ENCODE measurements at regions not wholly inside any gene's neighbourhood (a gene's known extent, or its start where the extent isn't known, plus 50 kb on each side); places are given as distances from the start of the nearest gene placed in this dataset.

- Histone ChIP-seq H3K27ac (ENCODE audit: low read length) (no peak overlapping the region), H3K4me2 (ENCODE audit: insufficient read depth, low read length) (no peak overlapping the region)
- ATAC-seq (ENCODE audit: insufficient read depth, low read depth): peak; percentile 31; the same call in 1 of the 3 replicates
These were observed 108.2 kb upstream of the CXCR4 start for GRCh38 chr2:136225950-136226835.

GRCh38 chr2:136223274-136223673 is 105.3 kb upstream of the CXCR4 start:
- Histone ChIP-seq H3K4me2 (ENCODE audit: insufficient read depth, low read length) (no peak overlapping the region), H3K4me3 (ENCODE audit: low read depth in 1 of 2, low read length in 2 of 2) (no peak overlapping the region), H3K36me3 (ENCODE audit: insufficient read depth, low read length) (no peaks in the 10 kb centered on the region), H3K27me3 (ENCODE audit: insufficient read depth, low read length, poor library complexity) (no peaks in the 10 kb centered on the region), H3K9ac (ENCODE audit: low read depth, low read length) (no peak overlapping the region), H3K79me2 (ENCODE audit: insufficient read depth, low read length) (no peaks in the 10 kb centered on the region), H4K20me1 (ENCODE audit: insufficient read depth, low read length) (no peaks in the 10 kb centered on the region), H3K27ac (ENCODE audit: low read length) (no peak overlapping the region), H3K9me3 (ENCODE audit: insufficient read depth, low read length, severe bottlenecking) (no peaks in the 10 kb centered on the region), H2AFZ (ENCODE audit: low read depth, low read length) (no peak overlapping the region), H3K4me1 (ENCODE audit: insufficient read depth, low read length) (peaks cover 4% of the 10 kb centered on the region; the same call in 1 of the 2 replicates)
- ATAC-seq (ENCODE audit: insufficient read depth, low read depth): no peak
- DNase-seq: no peak
- TF ChIP-seq CTCF (IDR thresholded peaks at IDR 0.05; ENCODE audit: borderline replicate concordance, extremely low read depth, low read length, poor library complexity, severe bottlenecking) (no peak), EZH2 (IDR thresholded peaks at IDR 0.05; ENCODE audit: borderline replicate concordance, low read depth, low read length, severe bottlenecking) (no peak)

More at GRCh38 chr2:136225950-136226835, 108.2 kb upstream of the CXCR4 start:
- H3K9ac ChIP-seq (ENCODE audit: low read depth, low read length): no peak overlapping the region
- no peaks in the 10 kb centered on the region for H3K36me3 ChIP-seq (ENCODE audit: insufficient read depth, low read length)
- no peaks in the 10 kb centered on the region for H4K20me1 ChIP-seq (ENCODE audit: insufficient read depth, low read length)
- H3K79me2 ChIP-seq (ENCODE audit: insufficient read depth, low read length): no peaks in the 10 kb centered on the region
- no peaks in the 10 kb centered on the region for H3K27me3 ChIP-seq (ENCODE audit: insufficient read depth, low read length, poor library complexity)
- H3K4me1 ChIP-seq (ENCODE audit: insufficient read depth, low read length): peaks cover 4% of the 10 kb centered on the region; the same call in 1 of the 2 replicates
- H3K9me3 ChIP-seq (ENCODE audit: insufficient read depth, low read length, severe bottlenecking): no peaks in the 10 kb centered on the region
- no peak overlapping the region for H3K4me3 ChIP-seq (ENCODE audit: low read depth in 1 of 2, low read length in 2 of 2)
- no peak for DNase-seq
- no peak overlapping the region for H2AFZ ChIP-seq (ENCODE audit: low read depth, low read length)
- TF ChIP-seq EZH2 (IDR thresholded peaks at IDR 0.05; ENCODE audit: borderline replicate concordance, low read depth, low read length, severe bottlenecking): no peak
- TF ChIP-seq CTCF (IDR thresholded peaks at IDR 0.05; ENCODE audit: borderline replicate concordance, extremely low read depth, low read length, poor library complexity, severe bottlenecking): no peak

- no peak overlapping the region for H3K4me3 ChIP-seq (ENCODE audit: low read depth in 1 of 2, low read length in 2 of 2)
- no peak overlapping the region for H2AFZ ChIP-seq (ENCODE audit: low read depth, low read length)
- no peaks in the 10 kb centered on the region for H3K36me3 ChIP-seq (ENCODE audit: insufficient read depth, low read length)
- H3K27ac ChIP-seq (ENCODE audit: low read length): no peak overlapping the region
- no peaks in the 10 kb centered on the region for H3K79me2 ChIP-seq (ENCODE audit: insufficient read depth, low read length)
- no peaks in the 10 kb centered on the region for H3K9me3 ChIP-seq (ENCODE audit: insufficient read depth, low read length, severe bottlenecking)
- H3K9ac ChIP-seq (ENCODE audit: low read depth, low read length): no peak overlapping the region
- DNase-seq (no peak), ATAC-seq (ENCODE audit: insufficient read depth, low read depth) (no peak)
- no peaks in the 10 kb centered on the region for H4K20me1 ChIP-seq (ENCODE audit: insufficient read depth, low read length)
- no peak for TF ChIP-seq CTCF (IDR thresholded peaks at IDR 0.05; ENCODE audit: borderline replicate concordance, extremely low read depth, low read length, poor library complexity, severe bottlenecking)
- TF ChIP-seq EZH2 (IDR thresholded peaks at IDR 0.05; ENCODE audit: borderline replicate concordance, low read depth, low read length, severe bottlenecking): no peak
- no peak overlapping the region for H3K4me2 ChIP-seq (ENCODE audit: insufficient read depth, low read length)
- H3K4me1 ChIP-seq (ENCODE audit: insufficient read depth, low read length): peaks cover 4% of the 10 kb centered on the region; the same call in 1 of the 2 replicates
- H3K27me3 ChIP-seq (ENCODE audit: insufficient read depth, low read length, poor library complexity): no peaks in the 10 kb centered on the region
These were observed 104.9 kb upstream of the CXCR4 start for GRCh38 chr2:136222862-136223261.

All from DND-41 (cell line).